ENCODE measurements at regions not wholly inside any gene's neighbourhood (a gene's known extent, or its start where the extent isn't known, plus 50 kb on each side); places are given as distances from the start of the nearest gene placed in this dataset.

DNA sequence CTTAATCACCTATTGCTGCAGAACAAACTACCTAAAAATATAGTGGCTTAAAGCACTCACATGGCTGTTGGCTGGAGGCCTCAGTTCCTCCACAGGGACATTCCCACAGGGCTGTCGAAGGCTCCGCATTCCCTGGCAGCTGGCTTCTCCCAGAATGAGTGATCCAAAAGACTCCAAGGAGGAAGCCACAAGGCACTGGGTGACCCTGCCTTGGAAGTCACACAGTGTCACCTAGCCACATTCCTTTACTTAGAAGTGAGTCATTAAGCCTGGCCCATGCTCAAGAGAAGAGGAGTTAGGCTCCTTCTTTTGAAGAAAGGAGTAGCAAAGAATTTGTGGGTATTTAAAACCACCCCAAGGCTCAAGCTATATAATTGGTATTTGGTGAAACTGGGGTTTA, 63.9 kb upstream of the MAP1LC3B2 start:
- H3K36me3 ChIP-seq (ENCODE audit: control insufficient read depth in 2 of 2, insufficient read depth in 2 of 2, low read length in 2 of 2) = no peaks in the 10 kb centered on the region
- no peak overlapping the region for H3K4me3 ChIP-seq (ENCODE audit: low read length in 2 of 2)
- no peaks in the 10 kb centered on the region for H3K9me3 ChIP-seq (ENCODE audit: control insufficient read depth in 2 of 2, low read length in 2 of 2)
- H3K9ac ChIP-seq (ENCODE audit: low read length in 2 of 2) = no peak overlapping the region
- H3K27ac ChIP-seq (ENCODE audit: low read length) = no peak overlapping the region
- no peaks in the 10 kb centered on the region for H3K27me3 ChIP-seq (ENCODE audit: control insufficient read depth in 1 of 2, insufficient read depth in 2 of 2, low read length in 2 of 2)
- no peaks in the 10 kb centered on the region for H3K4me1 ChIP-seq (ENCODE audit: control insufficient read depth, insufficient read depth, low read length)

DNA sequence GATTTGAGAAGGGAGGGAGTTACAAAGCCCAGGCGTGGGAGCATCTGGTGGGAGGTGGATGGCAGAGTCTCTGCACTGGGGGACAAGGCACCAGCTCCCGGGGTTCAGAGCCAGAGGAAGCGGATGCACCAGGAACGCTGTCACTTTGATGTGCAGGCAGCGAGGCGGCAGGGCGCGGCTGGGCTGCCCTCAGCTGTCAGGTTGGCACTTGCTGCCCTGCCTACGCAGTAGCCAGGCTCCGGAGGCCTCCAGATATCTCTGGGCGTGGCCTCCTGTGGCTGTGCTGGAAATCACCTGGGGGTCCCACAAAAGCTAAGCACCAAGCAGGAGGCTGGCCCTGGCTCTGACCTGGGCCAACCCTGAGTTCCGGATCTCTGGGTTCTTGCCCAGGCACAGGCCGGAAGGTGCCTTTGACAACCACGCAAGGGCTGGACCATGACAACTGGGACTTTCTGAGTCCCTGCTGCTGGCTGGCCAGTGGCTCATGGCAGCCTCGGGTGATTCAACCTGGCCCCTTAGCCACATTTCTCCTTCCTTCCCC, 62.1 kb upstream of the MAP1LC3B2 start:
- H3K4me3 ChIP-seq (ENCODE audit: low read length in 2 of 2) = no peak overlapping the region
- H3K9me3 ChIP-seq (ENCODE audit: control insufficient read depth in 2 of 2, low read length in 2 of 2) = no peaks in the 10 kb centered on the region
- H3K27me3 ChIP-seq (ENCODE audit: control insufficient read depth in 1 of 2, insufficient read depth in 2 of 2, low read length in 2 of 2) = no peaks in the 10 kb centered on the region
- H3K27ac ChIP-seq (ENCODE audit: low read length) = no peak overlapping the region
- no peak overlapping the region for H3K9ac ChIP-seq (ENCODE audit: low read length in 2 of 2)
- H3K36me3 ChIP-seq (ENCODE audit: control insufficient read depth in 2 of 2, insufficient read depth in 2 of 2, low read length in 2 of 2) = no peaks in the 10 kb centered on the region
- no peaks in the 10 kb centered on the region for H3K4me1 ChIP-seq (ENCODE audit: control insufficient read depth, insufficient read depth, low read length)

DNA sequence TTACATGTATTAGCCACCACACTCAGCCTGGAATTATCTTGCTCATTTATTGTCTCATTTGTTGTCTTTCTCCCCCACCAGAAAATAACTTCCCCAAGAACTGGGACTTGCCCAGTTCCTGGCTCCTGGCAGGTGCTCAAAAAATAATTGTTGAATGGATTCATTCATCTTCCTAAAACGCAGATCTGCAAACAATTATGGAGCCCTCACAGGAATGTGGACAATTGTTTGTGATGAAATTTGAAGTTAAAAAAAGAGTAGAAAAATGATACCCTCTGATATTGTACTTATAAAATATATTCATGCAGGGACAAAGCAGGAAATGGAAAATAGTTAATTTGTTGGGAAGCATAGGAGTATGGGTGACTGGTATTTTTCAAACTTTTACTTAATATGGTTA, 60.7 kb upstream of the MAP1LC3B2 start:
- no peak overlapping the region for H3K27ac ChIP-seq (ENCODE audit: low read length)
- no peak overlapping the region for H3K9ac ChIP-seq (ENCODE audit: low read length in 2 of 2)
- no peaks in the 10 kb centered on the region for H3K36me3 ChIP-seq (ENCODE audit: control insufficient read depth in 2 of 2, insufficient read depth in 2 of 2, low read length in 2 of 2)
- H3K27me3 ChIP-seq (ENCODE audit: control insufficient read depth in 1 of 2, insufficient read depth in 2 of 2, low read length in 2 of 2) = no peaks in the 10 kb centered on the region
- no peak overlapping the region for H3K4me3 ChIP-seq (ENCODE audit: low read length in 2 of 2)
- no peaks in the 10 kb centered on the region for H3K9me3 ChIP-seq (ENCODE audit: control insufficient read depth in 2 of 2, low read length in 2 of 2)
- no peaks in the 10 kb centered on the region for H3K4me1 ChIP-seq (ENCODE audit: control insufficient read depth, insufficient read depth, low read length)

DNA sequence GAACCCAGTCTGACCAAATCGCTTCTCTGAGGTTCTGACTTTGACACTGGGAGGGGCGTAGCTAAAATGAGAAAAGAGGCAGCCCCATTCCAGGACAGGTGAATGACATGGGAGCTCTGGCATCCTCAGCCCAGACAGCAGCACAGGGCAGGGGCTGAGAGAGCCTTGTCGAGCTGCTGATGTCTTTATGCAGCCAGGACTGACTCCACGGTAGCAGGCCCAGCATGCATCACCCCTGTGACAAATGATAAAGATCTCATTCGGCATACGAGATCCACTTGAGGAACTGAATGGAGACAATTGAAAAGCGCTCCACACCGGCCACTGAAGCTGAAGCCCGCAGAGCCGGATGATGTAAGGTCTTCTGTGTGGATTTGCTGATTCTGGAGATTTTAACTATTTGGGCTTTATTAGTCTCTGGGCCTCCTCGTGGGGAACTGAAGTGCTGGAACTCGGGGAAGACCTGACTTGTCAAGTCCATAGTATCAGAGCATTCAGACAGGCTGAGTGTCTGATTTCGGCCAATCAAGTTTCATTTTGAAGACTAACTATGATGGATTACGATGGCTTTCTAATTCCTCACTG, 56.9 kb upstream of the MAP1LC3B2 start:
- Histone ChIP-seq H3K4me3 (ENCODE audit: low read length in 2 of 2) (no peak overlapping the region), H3K9ac (ENCODE audit: low read length in 2 of 2) (no peak overlapping the region), H3K36me3 (ENCODE audit: control insufficient read depth in 2 of 2, insufficient read depth in 2 of 2, low read length in 2 of 2) (no peaks in the 10 kb centered on the region), H3K4me1 (ENCODE audit: control insufficient read depth, insufficient read depth, low read length) (no peaks in the 10 kb centered on the region), H3K9me3 (ENCODE audit: control insufficient read depth in 2 of 2, low read length in 2 of 2) (no peaks in the 10 kb centered on the region), H3K27ac (ENCODE audit: low read length) (no peak overlapping the region), H3K27me3 (ENCODE audit: control insufficient read depth in 1 of 2, insufficient read depth in 2 of 2, low read length in 2 of 2) (no peaks in the 10 kb centered on the region)

DNA sequence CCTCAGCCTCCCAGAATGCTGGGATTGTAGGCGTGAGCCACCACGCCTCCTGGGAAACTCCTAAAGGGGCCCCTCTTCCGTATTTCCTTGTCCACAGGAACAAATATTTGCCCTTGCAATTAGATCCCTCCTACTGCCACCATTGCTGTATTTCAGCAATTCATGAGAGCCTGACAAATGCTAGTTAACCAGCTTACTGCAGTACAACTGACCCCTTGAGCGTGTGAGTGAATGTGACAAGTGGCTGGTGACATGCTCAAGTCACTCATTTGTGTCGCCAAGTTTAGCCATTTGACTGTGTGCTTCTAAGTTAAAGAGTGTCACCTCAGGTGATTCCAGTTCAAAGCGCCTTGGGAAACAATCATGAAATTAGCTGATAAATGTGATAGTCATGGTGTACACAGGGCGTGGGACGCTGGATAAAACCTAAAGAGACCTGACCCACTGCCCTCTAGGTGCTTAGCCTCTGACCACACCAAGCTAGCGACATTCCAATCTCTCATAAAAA, 56.1 kb upstream of the MAP1LC3B2 start:
- Histone ChIP-seq H3K4me3 (ENCODE audit: low read length in 2 of 2) (no peak overlapping the region), H3K27ac (ENCODE audit: low read length) (no peak overlapping the region), H3K9me3 (ENCODE audit: control insufficient read depth in 2 of 2, low read length in 2 of 2) (no peaks in the 10 kb centered on the region), H3K9ac (ENCODE audit: low read length in 2 of 2) (no peak overlapping the region), H3K4me1 (ENCODE audit: control insufficient read depth, insufficient read depth, low read length) (peaks cover 4% of the 10 kb centered on the region), H3K27me3 (ENCODE audit: control insufficient read depth in 1 of 2, insufficient read depth in 2 of 2, low read length in 2 of 2) (no peaks in the 10 kb centered on the region), H3K36me3 (ENCODE audit: control insufficient read depth in 2 of 2, insufficient read depth in 2 of 2, low read length in 2 of 2) (no peaks in the 10 kb centered on the region)

DNA sequence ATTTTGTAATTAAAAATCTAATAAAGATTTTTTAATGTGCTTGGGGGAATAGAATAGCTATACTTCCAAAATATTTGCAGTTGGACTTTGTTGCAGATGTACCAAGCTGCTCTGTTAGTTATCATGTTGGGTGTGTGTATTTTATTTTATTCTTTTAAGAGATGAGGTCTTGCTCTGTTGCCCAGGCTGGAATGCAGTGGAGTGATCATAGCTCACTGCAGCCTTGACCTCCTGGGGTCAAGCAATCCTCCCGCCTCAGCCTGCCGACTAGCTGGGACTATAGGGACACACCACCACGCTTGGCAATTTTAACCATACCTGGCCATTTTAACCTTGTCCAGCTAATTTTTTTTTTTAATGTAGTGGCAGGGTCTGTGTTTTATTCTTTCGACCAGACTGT, 54.7 kb upstream of the MAP1LC3B2 start:
- H3K36me3 ChIP-seq (ENCODE audit: control insufficient read depth in 2 of 2, insufficient read depth in 2 of 2, low read length in 2 of 2) = no peaks in the 10 kb centered on the region
- H3K9me3 ChIP-seq (ENCODE audit: control insufficient read depth in 2 of 2, low read length in 2 of 2) = no peaks in the 10 kb centered on the region
- H3K9ac ChIP-seq (ENCODE audit: low read length in 2 of 2) = no peak overlapping the region
- peaks cover 12% of the 10 kb centered on the region for H3K4me1 ChIP-seq (ENCODE audit: control insufficient read depth, insufficient read depth, low read length)
- H3K27ac ChIP-seq (ENCODE audit: low read length) = no peak overlapping the region
- no peak overlapping the region for H3K4me3 ChIP-seq (ENCODE audit: low read length in 2 of 2)
- H3K27me3 ChIP-seq (ENCODE audit: control insufficient read depth in 1 of 2, insufficient read depth in 2 of 2, low read length in 2 of 2) = no peaks in the 10 kb centered on the region

DNA sequence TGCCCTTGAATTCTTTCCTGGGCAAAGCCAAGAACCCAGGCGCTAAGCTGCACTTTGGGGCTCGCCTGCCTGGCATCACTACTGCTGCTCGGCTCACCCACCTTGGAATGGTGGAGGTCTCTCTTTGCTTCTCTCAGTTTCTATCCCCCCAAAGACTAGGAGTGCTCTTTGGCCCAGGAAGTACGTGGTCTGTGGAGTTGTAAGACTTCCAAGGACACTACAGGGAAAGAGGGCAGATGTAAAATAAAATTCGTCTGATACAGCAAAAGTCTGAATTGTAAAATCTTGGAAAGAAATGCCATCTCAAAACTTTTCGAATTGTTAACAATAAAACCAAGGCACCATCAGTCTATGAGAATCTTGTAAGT, 52.5 kb upstream of the MAP1LC3B2 start:
- peaks cover 12% of the 10 kb centered on the region for H3K4me1 ChIP-seq (ENCODE audit: control insufficient read depth, insufficient read depth, low read length)
- H3K27ac ChIP-seq (ENCODE audit: low read length) = no peak overlapping the region
- no peaks in the 10 kb centered on the region for H3K27me3 ChIP-seq (ENCODE audit: control insufficient read depth in 1 of 2, insufficient read depth in 2 of 2, low read length in 2 of 2)
- H3K9me3 ChIP-seq (ENCODE audit: control insufficient read depth in 2 of 2, low read length in 2 of 2) = no peaks in the 10 kb centered on the region
- no peak overlapping the region for H3K9ac ChIP-seq (ENCODE audit: low read length in 2 of 2)
- no peak overlapping the region for H3K4me3 ChIP-seq (ENCODE audit: low read length in 2 of 2)
- H3K36me3 ChIP-seq (ENCODE audit: control insufficient read depth in 2 of 2, insufficient read depth in 2 of 2, low read length in 2 of 2) = no peaks in the 10 kb centered on the region

DNA sequence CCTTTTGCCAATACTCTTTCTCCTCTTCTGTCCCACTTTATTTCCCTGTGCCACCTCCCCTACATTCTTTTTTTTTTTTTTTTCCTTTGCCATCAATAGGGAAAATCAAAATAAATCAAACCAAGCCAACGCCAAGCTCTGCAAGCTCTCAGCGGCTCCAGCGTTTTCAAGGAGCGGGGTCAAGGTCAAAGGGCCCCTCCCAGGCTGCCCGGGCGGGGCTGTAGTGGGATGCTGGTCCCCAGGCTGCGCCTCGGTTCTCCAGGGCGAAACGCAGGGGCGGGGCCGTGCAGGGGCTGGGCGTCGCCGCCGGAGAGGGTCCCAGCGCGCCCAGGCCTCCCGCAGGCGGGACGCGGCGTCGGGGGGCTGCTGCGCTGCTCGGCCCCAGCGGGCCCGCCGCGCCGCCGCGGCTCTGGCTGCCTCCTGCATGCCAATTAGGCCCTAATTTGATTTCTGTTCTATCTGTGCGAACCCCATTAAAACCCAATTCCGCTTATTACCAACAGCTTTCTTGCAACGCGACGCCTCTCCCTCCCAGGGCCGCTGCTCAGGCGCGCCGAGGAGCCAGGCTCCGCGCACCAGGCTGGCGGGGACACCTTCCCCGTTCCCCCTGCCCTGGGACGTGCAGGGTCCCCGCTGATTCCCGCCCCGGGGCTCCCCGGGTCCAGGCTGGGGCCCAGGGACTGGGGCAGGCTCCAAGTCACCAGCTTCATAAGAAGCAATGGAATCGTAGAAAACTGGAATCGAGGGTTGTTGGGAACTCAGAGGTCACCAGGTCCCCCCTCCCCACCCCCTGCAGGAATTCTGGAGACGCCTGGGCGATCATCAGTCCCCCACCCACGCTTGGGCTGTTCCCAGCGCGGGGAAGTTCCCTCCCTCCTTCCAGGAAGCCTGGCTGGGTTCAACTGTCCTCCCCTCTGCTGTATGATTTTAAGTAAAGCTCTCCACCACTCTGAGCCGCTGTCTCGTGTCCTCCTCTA, 50.7 kb upstream of the MAP1LC3B2 start:
- Histone ChIP-seq H3K9ac (ENCODE audit: low read length in 2 of 2) (peak overlapping the region in 1 of 2 donors; percentile 50), H3K36me3 (ENCODE audit: control insufficient read depth in 2 of 2, insufficient read depth in 2 of 2, low read length in 2 of 2) (no peaks in the 10 kb centered on the region), H3K9me3 (ENCODE audit: control insufficient read depth in 2 of 2, low read length in 2 of 2) (no peaks in the 10 kb centered on the region), H3K27ac (ENCODE audit: low read length) (no peak overlapping the region), H3K4me3 (ENCODE audit: low read length in 2 of 2) (peak overlapping the region; percentile 45 to 66), H3K27me3 (ENCODE audit: control insufficient read depth in 1 of 2, insufficient read depth in 2 of 2, low read length in 2 of 2) (no peaks in the 10 kb centered on the region), H3K4me1 (ENCODE audit: control insufficient read depth, insufficient read depth, low read length) (peaks cover 12% of the 10 kb centered on the region)
